D341Med (cell line): ENCODE measurements at regions not wholly inside any gene's neighbourhood (a gene's known extent, or its start where the extent isn't known, plus 50 kb on each side); places are given as distances from the start of the nearest gene placed in this dataset.

ENCODE experiments used
- DNase-seq: peaks from one replicate; pipeline ENCODE4 v3.0.0; 2012; ENCODE audit warnings: low spot score

DNA sequence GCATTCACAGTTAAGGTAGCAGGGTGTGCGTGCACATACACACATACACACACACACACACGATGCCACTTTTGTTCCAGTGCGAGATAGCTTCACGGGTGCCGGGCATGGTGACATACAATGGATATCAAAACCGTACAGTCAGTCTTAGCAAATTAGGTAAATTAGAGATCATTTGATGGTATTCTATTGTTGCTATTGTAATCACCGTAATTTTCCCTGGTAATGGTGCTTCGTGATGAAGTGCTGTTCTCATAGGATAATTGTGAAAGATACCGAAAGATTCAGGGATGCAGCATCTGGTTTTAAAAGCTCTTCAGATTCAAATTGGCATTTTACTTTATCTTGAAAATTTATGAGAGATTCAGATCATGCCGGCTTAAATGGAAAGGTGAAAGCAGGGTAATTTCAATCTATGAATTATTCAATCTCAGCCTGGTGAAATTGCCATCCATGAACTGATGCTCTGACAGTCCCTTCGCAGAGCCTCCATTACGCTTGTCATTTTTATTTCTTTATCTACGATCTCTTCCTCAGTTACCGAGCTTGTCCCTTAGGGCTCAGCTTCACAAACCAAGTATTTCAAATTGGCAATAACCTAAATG is 71.3 kb upstream of the SOX4 start:
- DNase-seq, result no peak

DNA sequence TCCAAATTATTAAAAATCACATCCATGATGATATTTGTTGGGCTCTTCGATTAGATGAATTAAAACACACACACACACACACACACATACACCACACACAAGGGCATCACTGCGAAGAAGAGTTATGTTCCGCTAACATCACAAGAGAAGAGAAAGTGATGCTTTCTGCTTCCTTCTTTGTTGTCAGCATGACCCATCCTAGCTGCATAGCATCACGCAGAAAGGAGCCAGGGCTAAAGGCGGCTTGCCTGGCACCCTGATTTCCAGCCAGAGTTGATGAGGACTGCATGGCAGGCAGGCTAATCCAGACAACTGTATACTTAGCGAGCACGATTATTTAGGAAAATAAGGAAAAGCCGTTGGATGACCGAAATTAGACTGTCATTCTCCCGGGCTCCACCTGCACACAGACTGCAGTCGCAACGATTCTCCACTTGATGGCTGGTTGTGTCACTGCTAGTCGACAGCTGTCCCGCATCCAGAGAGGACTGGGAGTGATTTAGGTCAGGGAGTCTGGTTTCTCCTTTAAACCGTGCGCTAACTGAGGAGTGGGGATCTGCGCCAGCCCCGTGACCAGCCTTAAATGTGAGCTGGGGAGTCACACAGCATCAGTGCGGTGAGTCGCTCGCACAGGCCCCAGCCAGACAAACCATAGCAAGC is 70.6 kb upstream of the SOX4 start:
- peak; percentile 58 for DNase-seq

DNA sequence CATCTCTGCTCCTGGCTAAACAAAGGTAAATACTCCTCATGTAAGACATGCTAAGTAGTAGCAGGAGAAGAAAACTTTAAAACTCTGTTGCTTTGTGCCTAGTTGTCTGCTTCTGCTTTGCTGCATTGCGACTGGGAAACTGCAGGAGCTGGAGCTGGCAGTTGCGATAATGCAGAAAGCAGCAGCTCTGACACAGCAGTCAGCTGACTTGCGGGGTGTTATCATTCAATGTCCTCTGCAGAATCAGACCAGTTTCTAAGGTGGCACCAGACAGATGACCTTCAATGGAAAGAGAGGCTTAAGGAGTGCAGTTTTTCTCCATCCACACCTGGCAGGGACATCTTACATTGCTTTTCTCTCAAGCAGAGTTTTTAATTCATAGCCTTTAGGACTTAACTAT is 69.9 kb upstream of the SOX4 start:
- no peak for DNase-seq

DNA sequence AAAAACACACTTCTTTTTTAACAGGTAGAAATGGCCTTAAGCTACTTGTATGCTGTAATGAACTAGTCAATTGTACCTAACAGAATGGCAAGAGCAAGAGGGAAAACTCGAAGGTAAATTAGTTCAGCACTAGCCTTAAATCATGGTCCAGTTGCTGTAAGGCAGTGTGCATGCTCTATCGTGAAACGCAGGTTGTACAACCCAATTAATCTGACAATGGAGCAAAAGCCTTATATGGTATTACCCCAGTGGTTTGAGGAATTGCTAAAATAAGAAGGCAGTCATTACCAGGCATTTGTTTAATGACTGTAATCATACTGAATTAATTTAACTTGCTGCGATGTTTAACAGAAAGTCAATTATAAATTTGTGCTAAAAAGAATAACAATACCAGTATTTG is 69.3 kb upstream of the SOX4 start:
- DNase-seq, result no peak

DNA sequence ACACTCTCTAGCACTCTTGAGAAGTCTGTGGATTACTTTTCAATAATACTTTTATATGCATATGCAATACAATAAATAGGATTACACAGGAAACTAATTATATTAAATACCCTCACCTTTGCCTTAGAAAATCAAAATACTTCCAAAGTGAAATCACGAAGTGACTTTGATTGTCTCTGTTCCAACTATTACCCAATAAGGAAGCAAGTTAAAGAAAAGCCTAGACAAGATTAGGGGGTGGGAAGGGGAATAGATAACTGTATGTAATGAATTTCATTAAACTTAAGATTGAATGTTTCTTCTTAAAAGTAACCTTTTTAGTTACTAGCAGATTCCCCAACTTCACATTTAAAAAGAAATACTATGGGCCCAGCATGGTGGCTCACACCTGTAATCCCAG is 66.6 kb upstream of the SOX4 start:
- no peak for DNase-seq

DNA sequence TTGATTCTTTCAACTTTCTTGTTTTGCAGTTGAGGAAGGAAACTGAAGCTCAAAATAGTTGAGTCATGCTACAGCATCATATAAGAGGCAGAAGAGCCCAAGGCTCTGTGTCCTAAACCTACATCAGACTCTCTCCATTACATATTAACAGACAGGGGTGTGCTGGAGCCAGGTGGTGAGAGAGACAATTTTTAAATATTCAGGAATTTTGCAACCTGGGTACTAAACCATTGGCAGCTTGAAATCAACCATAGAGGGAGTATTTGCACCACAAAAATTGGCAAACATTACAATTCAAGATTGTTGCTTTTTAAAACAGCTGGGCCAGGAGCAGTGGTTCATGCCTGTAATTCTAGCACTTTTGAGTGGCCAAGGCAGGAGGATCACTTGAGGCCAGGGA is 65.8 kb upstream of the SOX4 start:
- no peak for DNase-seq

DNA sequence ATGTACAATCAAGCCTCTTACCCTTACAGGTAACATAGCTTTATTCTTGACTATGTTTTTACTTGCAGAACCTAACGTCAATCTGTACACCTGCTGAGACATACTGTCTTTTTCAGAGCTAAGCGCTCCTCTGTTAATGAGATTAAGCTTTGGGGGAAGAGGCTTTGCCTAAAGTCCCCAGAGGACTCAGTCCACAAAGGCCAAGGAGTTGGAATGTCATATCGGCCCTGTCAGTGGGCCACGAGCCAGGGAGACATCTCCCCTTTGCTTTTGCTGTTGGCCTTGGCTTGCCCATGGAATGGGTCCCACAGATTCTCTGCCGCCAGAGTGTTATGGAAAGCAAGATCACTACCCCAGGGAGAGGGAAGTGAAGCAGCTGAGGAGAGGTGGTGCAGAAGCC is 64.1 kb upstream of the SOX4 start:
- DNase-seq, result peak; percentile 59

DNA sequence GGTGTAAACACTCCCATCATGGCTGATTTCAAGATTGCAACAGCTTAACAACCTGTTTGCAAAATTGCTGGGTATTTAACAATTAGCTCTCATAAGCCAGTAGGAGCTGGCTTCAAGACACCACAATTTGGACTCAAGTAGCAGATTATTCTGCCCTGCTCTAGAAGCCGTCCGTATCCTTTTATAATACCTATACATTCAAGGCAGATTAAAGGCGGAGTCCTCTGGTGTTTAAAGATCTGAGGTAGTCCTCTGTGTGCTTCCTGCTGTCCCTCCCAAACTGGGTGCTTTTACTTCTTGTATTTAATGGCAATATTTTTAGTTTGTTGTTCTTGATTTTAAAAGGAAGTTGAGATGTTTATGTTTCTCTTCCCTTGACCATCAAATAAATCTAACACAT is 62.2 kb upstream of the SOX4 start:
- DNase-seq, result no peak

DNA sequence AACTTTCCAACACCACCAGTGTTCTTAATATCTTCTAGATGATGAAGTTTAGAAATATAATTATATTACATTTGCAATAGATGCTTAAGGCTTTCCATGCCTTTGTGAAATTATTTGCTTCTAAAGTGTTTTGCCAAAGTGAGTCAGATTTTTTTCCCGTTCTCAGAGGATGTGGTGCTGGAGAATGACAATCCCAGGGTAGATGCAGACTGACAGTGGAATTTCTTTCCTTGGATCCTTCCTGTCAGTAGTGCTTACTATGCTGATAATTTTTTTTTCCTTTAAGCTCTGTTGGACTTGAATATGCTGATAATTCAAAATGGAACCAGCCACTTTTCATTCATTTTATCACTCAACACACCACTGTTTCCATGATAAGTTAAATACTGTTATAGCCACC is 59.9 kb upstream of the SOX4 start:
- DNase-seq, result no peak

DNA sequence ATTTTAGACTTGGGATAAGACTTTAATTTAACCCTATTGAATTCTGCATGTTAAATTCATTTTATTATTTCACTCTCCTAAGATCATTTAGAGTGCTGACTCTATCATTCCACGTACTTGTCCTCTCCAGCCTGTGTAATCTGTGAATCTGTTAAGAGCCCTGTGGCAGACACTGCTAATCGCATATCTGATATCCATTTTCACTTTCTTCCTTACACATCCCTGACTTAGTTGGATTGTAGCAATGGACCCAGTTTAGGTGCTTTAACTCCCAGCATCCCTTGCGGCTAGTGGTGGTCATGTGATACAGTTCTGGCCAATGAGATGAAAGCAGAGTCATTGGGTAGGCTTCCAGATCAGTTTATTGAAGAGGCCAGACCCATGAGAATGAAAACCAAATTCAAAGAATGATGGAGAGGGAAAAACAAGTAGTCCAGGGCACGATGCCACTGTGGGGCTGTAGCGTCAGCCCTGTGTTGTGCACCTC is 57.2 kb upstream of the SOX4 start:
- DNase-seq, result no peak

DNA sequence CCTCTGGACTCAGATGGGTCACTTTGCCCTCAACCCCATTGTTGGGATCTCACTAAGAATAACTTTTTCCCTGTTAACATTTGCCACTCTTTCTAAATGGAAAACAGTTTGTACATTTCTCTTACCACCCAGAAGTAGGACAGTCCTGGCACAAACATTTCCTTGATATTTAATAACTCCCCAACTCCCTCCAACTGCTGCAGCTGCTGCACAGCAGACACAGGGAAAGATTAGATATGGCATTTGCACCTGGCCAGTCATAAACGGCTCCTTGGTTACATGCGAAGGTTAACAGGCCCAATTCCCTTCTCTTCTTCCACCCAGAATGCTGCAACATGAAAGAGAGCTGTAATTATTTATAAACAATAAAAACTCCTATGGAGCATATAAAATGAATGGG is 55.9 kb upstream of the SOX4 start:
- DNase-seq, result no peak

DNA sequence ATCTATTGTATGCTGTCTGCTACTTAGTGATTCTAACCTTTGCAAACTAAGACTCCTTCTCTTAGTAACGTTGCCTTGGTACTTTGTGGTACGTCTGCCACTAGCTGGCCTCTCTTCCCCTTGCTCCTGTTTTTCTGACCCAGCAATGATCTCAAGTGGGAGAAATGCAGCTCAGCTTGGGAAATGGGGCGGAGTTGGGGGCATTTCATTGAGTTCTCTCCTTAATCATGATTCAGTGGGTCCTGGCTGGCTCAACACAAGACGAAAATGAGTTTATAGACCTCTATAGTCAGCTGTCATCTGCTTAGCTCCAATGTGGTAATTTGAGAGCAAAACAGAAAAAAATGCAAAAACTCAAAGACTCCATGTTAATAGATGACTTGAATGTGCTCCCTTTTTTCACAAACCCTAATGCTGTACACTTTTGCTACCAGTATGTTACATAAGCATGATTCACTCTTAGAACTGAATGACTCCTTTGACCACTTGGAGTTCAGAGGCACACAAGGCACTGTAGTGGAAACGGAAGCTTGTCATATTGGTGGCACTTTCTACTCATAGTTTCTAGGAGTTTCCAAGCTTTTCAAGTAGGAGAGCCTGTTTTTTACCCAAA is 55.3 kb upstream of the SOX4 start:
- DNase-seq, result no peak

DNA sequence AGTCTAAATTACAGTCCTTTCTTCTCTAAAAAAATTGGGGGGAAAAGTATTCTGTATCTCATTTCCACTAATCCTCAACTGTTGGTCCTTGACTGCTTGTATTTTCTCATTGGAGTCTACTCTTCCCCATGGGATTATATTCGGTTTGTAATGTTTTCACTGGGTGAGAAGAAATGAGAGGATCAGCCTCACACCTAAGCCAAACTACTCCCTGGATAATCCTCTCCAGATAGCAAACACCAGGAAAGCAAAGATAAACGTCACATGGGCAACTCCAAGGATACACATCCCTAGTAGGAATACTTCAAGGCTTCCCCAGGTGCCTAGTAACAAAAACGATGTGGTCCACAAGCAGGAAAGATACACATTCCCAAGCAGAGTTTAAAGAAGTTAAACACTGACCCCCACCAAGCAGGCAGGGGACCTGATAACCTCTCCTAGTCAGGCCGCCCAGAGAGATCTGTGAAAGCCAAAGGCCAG is 53.9 kb upstream of the SOX4 start:
- peak; percentile 58 for DNase-seq
